ENCODE measurements at regions not wholly inside any gene's neighbourhood (a gene's known extent, or its start where the extent isn't known, plus 50 kb on each side); places are given as distances from the start of the nearest gene placed in this dataset.

DNA sequence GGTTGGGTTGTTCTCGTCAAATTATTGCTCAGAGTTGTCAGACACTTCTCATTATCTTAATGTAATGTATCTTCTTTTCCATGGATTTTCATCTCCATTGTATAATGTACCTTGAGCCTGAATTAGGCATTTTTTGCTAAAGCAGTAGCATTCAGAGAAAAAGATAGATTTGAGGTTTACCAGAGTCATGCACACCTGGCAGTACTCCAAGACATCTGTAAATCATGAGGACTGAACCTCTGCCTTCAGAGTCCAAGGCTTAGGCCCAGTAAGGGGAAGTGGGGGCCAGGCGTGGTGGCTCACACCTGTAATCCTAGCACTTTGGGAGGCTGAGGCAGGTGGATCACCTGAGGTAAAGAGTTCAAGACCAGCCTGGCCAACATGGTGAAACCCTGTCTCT is 624.3 kb upstream of the MBL2 start:
- no peak for DNase-seq (ENCODE audit: low read depth, low spot score)
- no peaks in the 10 kb centered on the region for H3K9me1 ChIP-seq (ENCODE audit: control insufficient read depth, extremely low read depth, insufficient read depth, low read length)
- H3K9me3 ChIP-seq (ENCODE audit: control insufficient read depth, low read depth, low read length) = no peaks in the 10 kb centered on the region
- no peak for FAIRE-seq
- no peaks in the 10 kb centered on the region for H3K4me1 ChIP-seq (ENCODE audit: control insufficient read depth, extremely low read depth, insufficient read depth, low read length)
- no peak overlapping the region for H3K4me2 ChIP-seq (ENCODE audit: control insufficient read depth, extremely low read depth, insufficient read depth, low read depth, low read length)
- dilution Hi-C loops (cut with MboI; ENCODE audit: extremely low pct_ligation_motif_present, low sequenced_read_pairs) = no loop called here
- H3K27me3 ChIP-seq (ENCODE audit: control insufficient read depth, extremely low read depth, insufficient read depth, low read length) = no peaks in the 10 kb centered on the region
- H3K79me2 ChIP-seq (ENCODE audit: control insufficient read depth, insufficient read depth, low read length) = no peaks in the 10 kb centered on the region
- no peak overlapping the region for H3K27ac ChIP-seq (ENCODE audit: control insufficient read depth, insufficient read depth, low read length)
- TF ChIP-seq EZH2 (IDR thresholded peaks at IDR 0.05; ENCODE audit: low read length) = no peak
- TF ChIP-seq, protein P1, sequence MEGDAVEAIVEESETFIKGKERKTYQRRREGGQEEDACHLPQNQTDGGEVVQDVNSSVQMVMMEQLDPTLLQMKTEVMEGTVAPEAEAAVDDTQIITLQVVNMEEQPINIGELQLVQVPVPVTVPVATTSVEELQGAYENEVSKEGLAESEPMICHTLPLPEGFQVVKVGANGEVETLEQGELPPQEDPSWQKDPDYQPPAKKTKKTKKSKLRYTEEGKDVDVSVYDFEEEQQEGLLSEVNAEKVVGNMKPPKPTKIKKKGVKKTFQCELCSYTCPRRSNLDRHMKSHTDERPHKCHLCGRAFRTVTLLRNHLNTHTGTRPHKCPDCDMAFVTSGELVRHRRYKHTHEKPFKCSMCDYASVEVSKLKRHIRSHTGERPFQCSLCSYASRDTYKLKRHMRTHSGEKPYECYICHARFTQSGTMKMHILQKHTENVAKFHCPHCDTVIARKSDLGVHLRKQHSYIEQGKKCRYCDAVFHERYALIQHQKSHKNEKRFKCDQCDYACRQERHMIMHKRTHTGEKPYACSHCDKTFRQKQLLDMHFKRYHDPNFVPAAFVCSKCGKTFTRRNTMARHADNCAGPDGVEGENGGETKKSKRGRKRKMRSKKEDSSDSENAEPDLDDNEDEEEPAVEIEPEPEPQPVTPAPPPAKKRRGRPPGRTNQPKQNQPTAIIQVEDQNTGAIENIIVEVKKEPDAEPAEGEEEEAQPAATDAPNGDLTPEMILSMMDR (optimal IDR thresholded peaks at IDR 0.05 in 1 of 3, IDR thresholded peaks at IDR 0.05 in 1 of 3, conservative IDR thresholded peaks at IDR 0.05 in 1 of 3; ENCODE audit: extremely low read depth in 1 of 3, insufficient read depth in 2 of 3, low read length in 3 of 3) = no peak
- no peaks in the 10 kb centered on the region for H3K36me3 ChIP-seq (ENCODE audit: control insufficient read depth in 2 of 2, extremely low read depth in 1 of 2, insufficient read depth in 2 of 2, low read length in 2 of 2)
- H3K4me3 ChIP-seq (ENCODE audit: control insufficient read depth in 2 of 3, extremely low read depth in 1 of 3, insufficient read depth in 2 of 3, low read depth in 1 of 3, low read length in 3 of 3) = no peak overlapping the region
- no peak overlapping the region for H2AFZ ChIP-seq (ENCODE audit: control insufficient read depth, low read length)
- H4K20me1 ChIP-seq (ENCODE audit: control insufficient read depth, extremely low read depth, insufficient read depth, low read length) = no peaks in the 10 kb centered on the region
- no peak overlapping the region for H3K9ac ChIP-seq (ENCODE audit: control insufficient read depth, extremely low read depth, insufficient read depth, low read length)

DNA sequence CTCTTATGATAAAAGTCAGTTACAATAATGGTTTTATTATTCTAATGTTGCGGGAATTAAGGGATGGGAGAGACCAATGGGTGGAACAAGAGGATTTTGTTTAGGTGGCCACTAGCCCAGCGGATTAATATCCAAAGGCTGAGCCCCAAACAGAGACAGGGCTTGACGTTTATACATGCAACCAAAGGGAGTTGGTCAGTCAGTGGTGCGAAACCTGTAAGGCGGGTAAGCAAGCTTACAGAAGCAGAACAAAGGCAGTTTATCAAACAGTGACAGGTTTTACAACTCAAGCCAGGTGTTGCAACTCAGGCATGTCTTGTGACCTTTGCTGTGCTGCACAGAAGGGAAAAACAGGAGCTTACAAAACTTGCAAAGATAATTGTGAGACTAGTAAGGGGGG is 622.9 kb upstream of the MBL2 start:
- TF ChIP-seq, protein P1 (optimal IDR thresholded peaks at IDR 0.05 in 1 of 3, IDR thresholded peaks at IDR 0.05 in 1 of 3, conservative IDR thresholded peaks at IDR 0.05 in 1 of 3; ENCODE audit: extremely low read depth in 1 of 3, insufficient read depth in 2 of 3, low read length in 3 of 3) = no peak
- no peak for TF ChIP-seq EZH2 (IDR thresholded peaks at IDR 0.05; ENCODE audit: low read length)
- Histone ChIP-seq H3K9ac (ENCODE audit: control insufficient read depth, extremely low read depth, insufficient read depth, low read length) (no peak overlapping the region), H3K27ac (ENCODE audit: control insufficient read depth, insufficient read depth, low read length) (no peak overlapping the region), H3K79me2 (ENCODE audit: control insufficient read depth, insufficient read depth, low read length) (no peaks in the 10 kb centered on the region), H2AFZ (ENCODE audit: control insufficient read depth, low read length) (no peak overlapping the region), H3K9me3 (ENCODE audit: control insufficient read depth, low read depth, low read length) (no peaks in the 10 kb centered on the region), H4K20me1 (ENCODE audit: control insufficient read depth, extremely low read depth, insufficient read depth, low read length) (no peaks in the 10 kb centered on the region), H3K27me3 (ENCODE audit: control insufficient read depth, extremely low read depth, insufficient read depth, low read length) (no peaks in the 10 kb centered on the region), H3K4me3 (ENCODE audit: control insufficient read depth in 2 of 3, extremely low read depth in 1 of 3, insufficient read depth in 2 of 3, low read depth in 1 of 3, low read length in 3 of 3) (no peak overlapping the region), H3K36me3 (ENCODE audit: control insufficient read depth in 2 of 2, extremely low read depth in 1 of 2, insufficient read depth in 2 of 2, low read length in 2 of 2) (no peaks in the 10 kb centered on the region), H3K9me1 (ENCODE audit: control insufficient read depth, extremely low read depth, insufficient read depth, low read length) (no peaks in the 10 kb centered on the region), H3K4me1 (ENCODE audit: control insufficient read depth, extremely low read depth, insufficient read depth, low read length) (no peaks in the 10 kb centered on the region), H3K4me2 (ENCODE audit: control insufficient read depth, extremely low read depth, insufficient read depth, low read depth, low read length) (no peak overlapping the region)
- DNase-seq (ENCODE audit: low read depth, low spot score) (no peak), FAIRE-seq (no peak)
- dilution Hi-C loops (cut with MboI; ENCODE audit: extremely low pct_ligation_motif_present, low sequenced_read_pairs) = no loop called here
